Uterus (tissue), 2 donors: ENCODE measurements at regions not wholly inside any gene's neighbourhood (a gene's known extent, or its start where the extent isn't known, plus 50 kb on each side); places are given as distances from the start of the nearest gene placed in this dataset.

Experiments
- CTCF ChIP-seq, 4 experiments: fragments of 200-600 bp in 2 of 4; fragments of 450-650 bp in 2 of 4; sonication (generic) in 2 of 4; IDR thresholded peaks; one replicate each; pipeline ENCODE4 v1.5.1; 2016 to 2019; ENCODE audit warnings: antibody characterized with exemption in 4 of 4, mild to moderate bottlenecking in 2 of 4, moderate library complexity in 1 of 4
- POLR2A ChIP-seq, 2 donors: fragments of 450-650 bp; IDR thresholded peaks; one replicate each; pipeline ENCODE4 v1.6.1; 2016; ENCODE audit warnings: antibody characterized with exemption in 2 of 2, mild to moderate bottlenecking in 1 of 2, moderate library complexity in 1 of 2

- TF ChIP-seq CTCF (IDR thresholded peaks at IDR 0.05) (no peak), POLR2A (IDR thresholded peaks at IDR 0.05) (no peak)
These were observed 81.4 kb upstream of the HES1 start for GRCh38 chr3:194054540-194054939.
